ENCODE measurements at regions not wholly inside any gene's neighbourhood (a gene's known extent, or its start where the extent isn't known, plus 50 kb on each side); places are given as distances from the start of the nearest gene placed in this dataset.

GRCh38 chr4:162706632-162707031, 460.1 kb downstream of the NAF1 start:
- Histone ChIP-seq H3K27me3 (ENCODE audit: insufficient read depth) (no peaks in the 10 kb centered on the region), H3K27ac (ENCODE audit: low read depth) (no peak overlapping the region), H4K20me1 (replicated peaks; ENCODE audit: insufficient read depth) (no peaks in the 10 kb centered on the region), H3K4me2 (no peak overlapping the region), H3K36me3 (ENCODE audit: insufficient read depth) (0 out of 2 replicates have a peak, but pooled peaks cover 2% of the 10 kb centered on the region), H2AFZ (no peak overlapping the region), H3F3A (replicated peaks; ENCODE audit: low read depth) (no peaks in the 10 kb centered on the region), H3K79me2 (replicated peaks; ENCODE audit: insufficient read depth) (no peaks in the 10 kb centered on the region), H3K9me2 (ENCODE audit: insufficient read depth) (no peaks in the 10 kb centered on the region), H3K4me1 (ENCODE audit: insufficient read depth) (no peaks in the 10 kb centered on the region), H3K4me3 (no peak overlapping the region)
- Mint-ChIP-seq H3K36me3 (ENCODE audit: low read depth) (peaks cover 26% of the 10 kb centered on the region), H3K4me3 (no peak overlapping the region), H3K4me1 (no peaks in the 10 kb centered on the region), H3K27ac (no peak overlapping the region), H3K27me3 (ENCODE audit: insufficient read depth, low read depth, poor library complexity) (peaks cover 4% of the 10 kb centered on the region), H3K9me3 (peaks cover 36% of the 10 kb centered on the region)
- ATAC-seq (no peak), DNase-seq (ENCODE audit: low spot score) (no peak)
- no peak for TF ChIP-seq EZH2 (IDR thresholded peaks at IDR 0.05; ENCODE audit: low read depth, unreplicated experiment)
- TF ChIP-seq ZNF462 (CRISPR knock-in tag; IDR thresholded peaks at IDR 0.05): no peak

- peaks cover 4% of the 10 kb centered on the region for H3K27me3 Mint-ChIP-seq (ENCODE audit: insufficient read depth, low read depth, poor library complexity)
- ATAC-seq: no peak
- no peaks in the 10 kb centered on the region for H3K4me1 Mint-ChIP-seq
- no peak for DNase-seq (ENCODE audit: low spot score)
- Histone ChIP-seq H4K20me1 (replicated peaks; ENCODE audit: insufficient read depth) (no peaks in the 10 kb centered on the region), H3K27ac (ENCODE audit: low read depth) (no peak overlapping the region), H3F3A (replicated peaks; ENCODE audit: low read depth) (no peaks in the 10 kb centered on the region), H3K9me2 (ENCODE audit: insufficient read depth) (no peaks in the 10 kb centered on the region), H3K4me3 (no peak overlapping the region), H2AFZ (no peak overlapping the region), H3K4me1 (ENCODE audit: insufficient read depth) (no peaks in the 10 kb centered on the region), H3K27me3 (ENCODE audit: insufficient read depth) (no peaks in the 10 kb centered on the region), H3K36me3 (ENCODE audit: insufficient read depth) (0 out of 2 replicates have a peak, but pooled peaks cover 2% of the 10 kb centered on the region), H3K79me2 (replicated peaks; ENCODE audit: insufficient read depth) (no peaks in the 10 kb centered on the region), H3K4me2 (no peak overlapping the region)
- H3K9me3 Mint-ChIP-seq: peaks cover 30% of the 10 kb centered on the region
- no peak overlapping the region for H3K4me3 Mint-ChIP-seq
- H3K36me3 Mint-ChIP-seq (ENCODE audit: low read depth): peaks cover 21% of the 10 kb centered on the region
- no peak overlapping the region for H3K27ac Mint-ChIP-seq
- TF ChIP-seq, protein P1, sequence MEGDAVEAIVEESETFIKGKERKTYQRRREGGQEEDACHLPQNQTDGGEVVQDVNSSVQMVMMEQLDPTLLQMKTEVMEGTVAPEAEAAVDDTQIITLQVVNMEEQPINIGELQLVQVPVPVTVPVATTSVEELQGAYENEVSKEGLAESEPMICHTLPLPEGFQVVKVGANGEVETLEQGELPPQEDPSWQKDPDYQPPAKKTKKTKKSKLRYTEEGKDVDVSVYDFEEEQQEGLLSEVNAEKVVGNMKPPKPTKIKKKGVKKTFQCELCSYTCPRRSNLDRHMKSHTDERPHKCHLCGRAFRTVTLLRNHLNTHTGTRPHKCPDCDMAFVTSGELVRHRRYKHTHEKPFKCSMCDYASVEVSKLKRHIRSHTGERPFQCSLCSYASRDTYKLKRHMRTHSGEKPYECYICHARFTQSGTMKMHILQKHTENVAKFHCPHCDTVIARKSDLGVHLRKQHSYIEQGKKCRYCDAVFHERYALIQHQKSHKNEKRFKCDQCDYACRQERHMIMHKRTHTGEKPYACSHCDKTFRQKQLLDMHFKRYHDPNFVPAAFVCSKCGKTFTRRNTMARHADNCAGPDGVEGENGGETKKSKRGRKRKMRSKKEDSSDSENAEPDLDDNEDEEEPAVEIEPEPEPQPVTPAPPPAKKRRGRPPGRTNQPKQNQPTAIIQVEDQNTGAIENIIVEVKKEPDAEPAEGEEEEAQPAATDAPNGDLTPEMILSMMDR (conservative IDR thresholded peaks at IDR 0.05; ENCODE audit: low read depth in 2 of 2): no peak
- TF ChIP-seq ZNF462 (CRISPR knock-in tag; IDR thresholded peaks at IDR 0.05) (no peak), NANOG (IDR thresholded peaks at IDR 0.05; ENCODE audit: borderline replicate concordance) (no peak)
Observed at GRCh38 chr4:162706051-162706450, 460.6 kb downstream of the NAF1 start.
